ENCODE measurements at regions not wholly inside any gene's neighbourhood (a gene's known extent, or its start where the extent isn't known, plus 50 kb on each side); places are given as distances from the start of the nearest gene placed in this dataset.
"Not testable (repeated sequence)": the region's sequence is repeated elsewhere in the genome, so short reads cannot be mapped to it uniquely, and the experiment has no call there.

DNA sequence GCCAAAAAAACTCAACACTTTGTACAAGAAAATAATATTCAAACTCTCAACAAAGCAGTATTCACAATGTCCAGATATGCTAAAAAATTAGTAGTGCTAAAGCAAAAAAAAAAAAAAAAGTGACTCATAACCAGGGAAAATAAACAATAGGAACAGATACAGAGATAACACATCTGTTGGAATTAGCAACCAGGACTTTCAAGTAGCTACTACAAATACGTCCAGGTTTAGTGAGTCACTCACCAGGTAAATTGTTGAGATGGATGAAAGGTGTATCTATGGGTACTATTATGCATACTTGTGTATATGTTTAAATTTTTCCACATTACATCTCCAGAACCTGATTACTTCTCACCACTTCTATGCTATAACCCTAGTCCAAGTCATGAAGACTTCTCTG, 144.8 kb upstream of the SLC35F3 start:
- H3K4me3 ChIP-seq: no peak overlapping the region
- H3K27me3 ChIP-seq: no peaks in the 10 kb centered on the region
- H3K27ac ChIP-seq: no peak overlapping the region
- no peaks in the 10 kb centered on the region for H3K4me1 ChIP-seq
- no peaks in the 10 kb centered on the region for H3K9me3 ChIP-seq
- intact Hi-C loops (cut with DNase I): no loop called here
- TF ChIP-seq POLR2AphosphoS5 (IDR thresholded peaks at IDR 0.05; ENCODE audit: insufficient read depth in 1 of 2, low read depth in 1 of 2) (no peak), POLR2A (IDR thresholded peaks at IDR 0.05) (no peak)
- TF ChIP-seq, protein P1, sequence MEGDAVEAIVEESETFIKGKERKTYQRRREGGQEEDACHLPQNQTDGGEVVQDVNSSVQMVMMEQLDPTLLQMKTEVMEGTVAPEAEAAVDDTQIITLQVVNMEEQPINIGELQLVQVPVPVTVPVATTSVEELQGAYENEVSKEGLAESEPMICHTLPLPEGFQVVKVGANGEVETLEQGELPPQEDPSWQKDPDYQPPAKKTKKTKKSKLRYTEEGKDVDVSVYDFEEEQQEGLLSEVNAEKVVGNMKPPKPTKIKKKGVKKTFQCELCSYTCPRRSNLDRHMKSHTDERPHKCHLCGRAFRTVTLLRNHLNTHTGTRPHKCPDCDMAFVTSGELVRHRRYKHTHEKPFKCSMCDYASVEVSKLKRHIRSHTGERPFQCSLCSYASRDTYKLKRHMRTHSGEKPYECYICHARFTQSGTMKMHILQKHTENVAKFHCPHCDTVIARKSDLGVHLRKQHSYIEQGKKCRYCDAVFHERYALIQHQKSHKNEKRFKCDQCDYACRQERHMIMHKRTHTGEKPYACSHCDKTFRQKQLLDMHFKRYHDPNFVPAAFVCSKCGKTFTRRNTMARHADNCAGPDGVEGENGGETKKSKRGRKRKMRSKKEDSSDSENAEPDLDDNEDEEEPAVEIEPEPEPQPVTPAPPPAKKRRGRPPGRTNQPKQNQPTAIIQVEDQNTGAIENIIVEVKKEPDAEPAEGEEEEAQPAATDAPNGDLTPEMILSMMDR (IDR thresholded peaks at IDR 0.05): no peak
- no peaks in the 10 kb centered on the region for H3K36me3 ChIP-seq
- DNase-seq (ENCODE audit: extremely low spot score in 2 of 2): no peak

DNA sequence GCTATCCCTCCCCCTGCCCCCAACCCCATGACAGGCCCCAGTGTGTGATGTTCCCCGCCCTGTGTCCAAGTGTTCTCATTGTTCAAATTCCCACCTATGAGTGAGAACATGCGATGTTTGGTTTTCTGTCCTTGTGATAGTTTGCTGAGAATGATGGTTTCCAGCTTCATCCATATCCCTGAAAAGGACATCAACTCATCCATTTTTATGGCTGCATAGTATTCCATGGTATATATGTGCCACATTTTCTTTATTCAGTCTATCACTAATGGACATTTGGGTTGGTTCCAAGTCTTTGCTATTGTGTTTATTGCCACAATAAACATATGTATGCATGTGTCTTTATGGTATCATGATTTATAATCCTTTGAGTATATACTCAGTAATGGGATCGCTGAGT, 140.2 kb upstream of the SLC35F3 start:
- H3K9me3 ChIP-seq; H3K36me3 ChIP-seq; H3K4me1 ChIP-seq; intact Hi-C loops (cut with DNase I); H3K27ac ChIP-seq; DNase-seq (ENCODE audit: extremely low spot score in 2 of 2); H3K4me3 ChIP-seq; H3K27me3 ChIP-seq: not testable (repeated sequence)

DNA sequence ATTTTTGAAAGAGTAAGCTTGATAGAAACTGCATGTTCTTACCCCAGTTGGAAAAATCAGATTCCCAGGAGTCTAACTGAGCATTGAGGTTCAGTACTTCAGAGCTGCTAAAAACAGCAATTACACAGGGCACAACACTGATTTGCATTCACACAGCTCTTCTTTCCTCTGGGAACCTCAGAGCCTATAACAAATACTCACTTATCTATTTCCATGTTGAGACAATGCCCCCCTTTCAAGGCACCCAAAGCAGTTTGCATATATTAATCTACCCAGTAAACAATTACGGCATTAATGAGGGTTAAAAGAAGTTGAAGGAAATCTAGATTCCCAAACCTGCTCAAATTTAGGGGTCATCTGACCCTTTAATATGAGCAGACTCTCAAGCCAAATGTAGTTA, 126.9 kb upstream of the SLC35F3 start:
- H3K27ac ChIP-seq: no peak overlapping the region
- DNase-seq (ENCODE audit: extremely low spot score in 2 of 2): no peak
- no peaks in the 10 kb centered on the region for H3K36me3 ChIP-seq
- no peaks in the 10 kb centered on the region for H3K27me3 ChIP-seq
- peaks cover 5% of the 10 kb centered on the region for H3K9me3 ChIP-seq
- H3K4me1 ChIP-seq: no peaks in the 10 kb centered on the region
- no peak for TF ChIP-seq POLR2A (IDR thresholded peaks at IDR 0.05)
- no peak for TF ChIP-seq POLR2AphosphoS5 (IDR thresholded peaks at IDR 0.05; ENCODE audit: insufficient read depth in 1 of 2, low read depth in 1 of 2)
- TF ChIP-seq, protein P1 (IDR thresholded peaks at IDR 0.05): no peak
- intact Hi-C loops (cut with DNase I): no loop called here
- H3K4me3 ChIP-seq: no peak overlapping the region

DNA sequence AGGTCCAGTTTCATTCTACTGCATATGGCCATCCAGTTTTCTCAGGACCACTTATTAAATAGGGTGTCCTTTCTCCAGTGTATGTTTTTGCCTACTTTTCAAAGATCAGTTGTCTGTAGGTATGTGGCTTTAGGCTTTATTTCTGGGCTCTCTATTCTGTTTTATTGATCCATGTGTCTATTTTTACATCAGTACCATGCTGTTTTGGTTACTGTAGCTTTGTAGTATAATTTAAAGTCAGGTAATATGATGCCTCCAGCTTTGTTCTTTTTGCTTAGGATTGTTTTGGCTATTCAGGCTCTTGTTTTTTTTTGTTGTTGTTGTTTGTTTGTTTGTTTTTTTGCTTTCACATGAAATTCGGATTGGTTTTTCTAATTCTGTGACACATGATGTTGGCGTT, 124.4 kb upstream of the SLC35F3 start:
- Histone ChIP-seq H3K9me3 (peaks cover 5% of the 10 kb centered on the region), H3K4me1 (no peaks in the 10 kb centered on the region), H3K4me3 (no peak overlapping the region), H3K36me3 (no peaks in the 10 kb centered on the region), H3K27ac (no peak overlapping the region), H3K27me3 (no peaks in the 10 kb centered on the region)
- no peak for DNase-seq (ENCODE audit: extremely low spot score in 2 of 2)
- TF ChIP-seq POLR2AphosphoS5 (IDR thresholded peaks at IDR 0.05; ENCODE audit: insufficient read depth in 1 of 2, low read depth in 1 of 2) (no peak), POLR2A (IDR thresholded peaks at IDR 0.05) (no peak)
- TF ChIP-seq, protein P1 (IDR thresholded peaks at IDR 0.05): no peak
- intact Hi-C loops (cut with DNase I): loop anchor here (10.0 kb wide), 1 partner anchor 215 kb away; no protein-coding TSS in a partner anchor

DNA sequence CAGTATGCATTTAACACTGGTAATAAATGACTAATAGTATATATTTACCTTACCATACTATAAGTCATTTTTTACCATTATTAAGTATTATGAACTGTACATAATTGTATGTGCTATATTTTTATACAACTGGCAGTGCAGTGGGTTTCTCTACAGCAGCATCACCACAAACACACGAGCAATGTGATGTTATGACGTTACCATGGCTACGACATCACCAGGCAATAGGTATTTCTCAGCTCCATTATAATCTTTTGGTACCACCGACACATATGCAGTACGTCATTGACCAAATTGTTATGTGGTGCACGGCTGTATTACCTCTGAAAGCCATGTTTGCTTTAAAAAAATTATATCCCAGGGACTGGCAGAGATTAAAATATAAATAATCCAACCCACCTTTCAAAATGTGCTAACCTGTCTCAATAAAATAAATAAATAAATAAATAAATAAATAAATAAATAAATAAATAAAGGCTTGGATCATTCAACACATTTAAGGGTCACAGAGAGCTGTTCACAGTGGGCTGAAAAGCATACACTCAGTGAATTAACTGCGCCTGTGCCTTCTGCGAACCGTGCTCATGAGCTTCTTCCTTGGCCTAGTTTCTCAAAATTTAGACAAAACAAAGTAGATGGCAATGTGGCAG, 121.4 kb upstream of the SLC35F3 start:
- TF ChIP-seq POLR2A (IDR thresholded peaks at IDR 0.05): no peak
- TF ChIP-seq POLR2AphosphoS5 (IDR thresholded peaks at IDR 0.05; ENCODE audit: insufficient read depth in 1 of 2, low read depth in 1 of 2): no peak
- TF ChIP-seq, protein P1 (IDR thresholded peaks at IDR 0.05): no peak
- no peak overlapping the region for H3K4me3 ChIP-seq
- peaks cover 5% of the 10 kb centered on the region for H3K9me3 ChIP-seq
- no peak for DNase-seq (ENCODE audit: extremely low spot score in 2 of 2)
- H3K4me1 ChIP-seq: no peaks in the 10 kb centered on the region
- no peaks in the 10 kb centered on the region for H3K36me3 ChIP-seq
- H3K27ac ChIP-seq: no peak overlapping the region
- intact Hi-C loops (cut with DNase I): loop anchor here (10.0 kb wide), 1 partner anchor 218 kb away; no protein-coding TSS in a partner anchor
- H3K27me3 ChIP-seq: no peaks in the 10 kb centered on the region
